OCI-LY3 (cell line): ENCODE measurements at regions not wholly inside any gene's neighbourhood (a gene's known extent, or its start where the extent isn't known, plus 50 kb on each side); places are given as distances from the start of the nearest gene placed in this dataset.

Source experiments
- H2AFZ ChIP-seq: fragments of 200-600, 300-600 bp; shearing (Covaris generic); 2 replicates; pipeline ENCODE4 v1.6.0; 2014; ENCODE audit warnings: antibody characterized with exemption, low read depth, low read length
- H3K27ac ChIP-seq: fragments of 200-600, 300-600 bp; sonication (generic); 2 replicates; pipeline ENCODE4 v1.5.1; 2014; ENCODE audit warnings: mild to moderate bottlenecking, low read length, moderate library complexity, mixed read lengths
- H3K27me3 ChIP-seq: fragments of 200-600, 300-600 bp; sonication (generic); 2 replicates; pipeline ENCODE4 v1.6.1; 2014; ENCODE audit warnings: low read depth, low read length, mixed read lengths
- H3K36me3 ChIP-seq: fragments of 200-600, 300-600 bp; sonication (generic); replicated peaks from 2 replicates; pipeline ENCODE3; 2014; ENCODE audit warnings: low read depth, low read length, mixed read lengths
- H3K4me1 ChIP-seq: fragments of 300-600, 200-600 bp; sonication (generic); 2 replicates; pipeline ENCODE4 v1.6.1; 2014; ENCODE audit warnings: low read length, mixed read lengths
- H3K4me2 ChIP-seq: fragments of 200-600, 300-600 bp; sonication (generic); 2 replicates; pipeline ENCODE4 v1.6.1; 2014; ENCODE audit warnings: low read length, mixed read lengths
- H3K4me3 ChIP-seq: fragments of 300-600, 200-600 bp; sonication (generic); 2 replicates; pipeline ENCODE4 v1.5.1; 2014; ENCODE audit warnings: antibody characterized with exemption, mild to moderate bottlenecking, low read length, moderate library complexity
- H3K79me2 ChIP-seq: fragments of 300-600, 200-600 bp; shearing (Covaris generic); 2 replicates; pipeline ENCODE4 v1.6.1; 2014; ENCODE audit warnings: mild to moderate bottlenecking, low read length, mixed read lengths
- H3K9ac ChIP-seq: fragments of 300-600, 200-600 bp; shearing (Covaris generic); 2 replicates; pipeline ENCODE4 v1.6.0; 2014; ENCODE audit warnings: mild to moderate bottlenecking, low read length, moderate library complexity
- H3K9me3 ChIP-seq: fragments of 200-600, 300-600 bp; shearing (Covaris generic); 2 replicates; pipeline ENCODE4 v1.6.1; 2014; ENCODE audit warnings: low read length, mixed read lengths; ENCODE audit not compliant: insufficient read depth
- H4K20me1 ChIP-seq: fragments of 200-600, 300-600 bp; sonication (generic); 2 replicates; pipeline ENCODE4 v1.6.1; 2016; ENCODE audit warnings: low read length, mixed read lengths; ENCODE audit not compliant: insufficient read depth
- EZH2phosphoT487 ChIP-seq: fragments of 200-600 bp; shearing (Covaris generic); IDR thresholded peaks from 2 replicates; pipeline ENCODE4 v1.6.1; 2018; ENCODE audit warnings: antibody characterized with exemption, mixed run types, low read depth
- TF ChIP-seq, protein P1 (sequence below): fragments of 200-600, 300-600 bp; sonication (generic); IDR thresholded peaks from 2 replicates; pipeline ENCODE4 v1.5.1; 2014; ENCODE audit warnings: antibody characterized with exemption, low read length, low read depth

DNA sequence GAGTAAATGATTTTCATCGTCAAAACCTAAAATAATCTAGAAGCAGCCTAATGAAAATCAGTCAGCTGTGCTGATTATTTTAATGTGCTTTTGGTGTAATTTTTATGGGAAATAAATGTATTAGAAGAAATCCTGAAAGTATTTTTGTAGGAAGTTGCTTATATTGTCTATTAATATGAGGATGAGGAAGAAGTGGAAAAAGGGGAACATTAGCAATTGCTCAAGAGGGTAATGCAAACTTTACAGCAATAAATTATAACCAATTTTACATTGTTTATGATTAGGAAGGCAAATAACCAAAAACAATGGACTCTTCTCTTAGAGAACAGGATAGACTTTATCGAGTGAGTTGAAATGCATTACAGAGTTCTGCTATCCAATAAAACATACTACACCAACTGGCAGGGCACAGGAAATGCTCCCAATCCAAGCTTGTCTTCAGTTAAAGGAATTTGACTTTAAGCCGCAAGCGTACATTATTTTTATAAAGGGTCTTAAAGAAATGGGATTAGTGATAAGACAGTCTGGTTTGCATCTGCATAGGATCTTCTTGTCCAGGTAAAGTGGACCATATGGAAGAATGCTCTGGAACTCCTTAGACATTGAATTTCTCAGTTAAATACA lies 374.8 kb downstream of the PDGFC start:
- no peaks in the 10 kb centered on the region for H4K20me1 ChIP-seq
- TF ChIP-seq EZH2phosphoT487: no peak
- TF ChIP-seq, protein P1, sequence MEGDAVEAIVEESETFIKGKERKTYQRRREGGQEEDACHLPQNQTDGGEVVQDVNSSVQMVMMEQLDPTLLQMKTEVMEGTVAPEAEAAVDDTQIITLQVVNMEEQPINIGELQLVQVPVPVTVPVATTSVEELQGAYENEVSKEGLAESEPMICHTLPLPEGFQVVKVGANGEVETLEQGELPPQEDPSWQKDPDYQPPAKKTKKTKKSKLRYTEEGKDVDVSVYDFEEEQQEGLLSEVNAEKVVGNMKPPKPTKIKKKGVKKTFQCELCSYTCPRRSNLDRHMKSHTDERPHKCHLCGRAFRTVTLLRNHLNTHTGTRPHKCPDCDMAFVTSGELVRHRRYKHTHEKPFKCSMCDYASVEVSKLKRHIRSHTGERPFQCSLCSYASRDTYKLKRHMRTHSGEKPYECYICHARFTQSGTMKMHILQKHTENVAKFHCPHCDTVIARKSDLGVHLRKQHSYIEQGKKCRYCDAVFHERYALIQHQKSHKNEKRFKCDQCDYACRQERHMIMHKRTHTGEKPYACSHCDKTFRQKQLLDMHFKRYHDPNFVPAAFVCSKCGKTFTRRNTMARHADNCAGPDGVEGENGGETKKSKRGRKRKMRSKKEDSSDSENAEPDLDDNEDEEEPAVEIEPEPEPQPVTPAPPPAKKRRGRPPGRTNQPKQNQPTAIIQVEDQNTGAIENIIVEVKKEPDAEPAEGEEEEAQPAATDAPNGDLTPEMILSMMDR: no peak
- H3K36me3 ChIP-seq: no peaks in the 10 kb centered on the region
- no peak overlapping the region for H2AFZ ChIP-seq
- H3K27ac ChIP-seq: no peak overlapping the region
- no peaks in the 10 kb centered on the region for H3K9me3 ChIP-seq
- H3K79me2 ChIP-seq: no peaks in the 10 kb centered on the region
- no peak overlapping the region for H3K4me2 ChIP-seq
- H3K27me3 ChIP-seq: no peaks in the 10 kb centered on the region
- no peaks in the 10 kb centered on the region for H3K4me1 ChIP-seq
- H3K4me3 ChIP-seq: no peak overlapping the region
- no peak overlapping the region for H3K9ac ChIP-seq

DNA sequence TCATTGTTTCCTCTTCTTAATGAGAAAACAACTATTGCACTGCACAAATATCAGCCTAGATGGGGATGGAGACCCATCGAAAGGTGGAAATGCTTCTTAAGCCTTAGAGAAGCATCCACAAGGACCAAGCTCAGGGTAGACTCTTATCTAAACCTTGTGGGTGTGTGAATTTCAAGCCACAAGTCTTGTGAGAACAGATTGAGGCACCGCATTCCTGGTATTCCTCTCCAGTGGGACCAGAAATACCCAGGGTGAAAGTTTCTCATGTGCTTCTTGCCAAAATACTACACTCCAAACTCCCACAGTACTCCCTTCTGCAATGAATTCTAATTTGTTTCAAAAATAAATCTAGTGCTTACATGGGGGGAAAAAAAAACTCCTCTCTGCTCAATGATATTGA lies 375.6 kb downstream of the PDGFC start:
- Histone ChIP-seq H3K27me3 (no peaks in the 10 kb centered on the region), H3K9me3 (no peaks in the 10 kb centered on the region), H3K4me3 (no peak overlapping the region), H3K79me2 (no peaks in the 10 kb centered on the region), H4K20me1 (no peaks in the 10 kb centered on the region), H3K27ac (no peak overlapping the region), H3K36me3 (no peaks in the 10 kb centered on the region), H3K4me1 (no peaks in the 10 kb centered on the region), H2AFZ (no peak overlapping the region), H3K9ac (no peak overlapping the region), H3K4me2 (no peak overlapping the region)
- no peak for TF ChIP-seq EZH2phosphoT487
- TF ChIP-seq, protein P1: no peak

DNA sequence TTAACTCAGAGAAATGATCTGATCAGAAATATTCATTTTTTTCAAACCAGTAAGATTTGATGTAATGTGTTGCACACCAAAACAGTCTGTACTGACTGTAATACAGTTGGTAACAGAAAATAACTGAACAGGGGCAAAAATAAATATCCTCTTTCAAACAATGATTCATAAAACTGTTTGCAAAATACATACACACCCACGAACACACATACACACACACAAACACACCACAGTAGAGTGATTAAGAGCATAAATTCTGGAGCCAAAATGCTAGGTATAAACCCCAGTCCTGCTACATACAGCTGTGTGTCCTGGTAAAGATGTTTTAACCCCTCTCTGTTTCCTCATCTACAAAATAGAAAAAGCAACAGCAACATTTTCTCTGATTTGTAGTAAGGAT lies 376.6 kb downstream of the PDGFC start:
- Histone ChIP-seq H3K9ac (no peak overlapping the region), H4K20me1 (no peaks in the 10 kb centered on the region), H3K27me3 (no peaks in the 10 kb centered on the region), H3K4me2 (no peak overlapping the region), H3K4me1 (no peaks in the 10 kb centered on the region), H3K4me3 (no peak overlapping the region), H3K36me3 (no peaks in the 10 kb centered on the region), H2AFZ (no peak overlapping the region), H3K9me3 (no peaks in the 10 kb centered on the region), H3K79me2 (no peaks in the 10 kb centered on the region), H3K27ac (no peak overlapping the region)
- TF ChIP-seq EZH2phosphoT487: no peak
- TF ChIP-seq, protein P1: no peak

DNA sequence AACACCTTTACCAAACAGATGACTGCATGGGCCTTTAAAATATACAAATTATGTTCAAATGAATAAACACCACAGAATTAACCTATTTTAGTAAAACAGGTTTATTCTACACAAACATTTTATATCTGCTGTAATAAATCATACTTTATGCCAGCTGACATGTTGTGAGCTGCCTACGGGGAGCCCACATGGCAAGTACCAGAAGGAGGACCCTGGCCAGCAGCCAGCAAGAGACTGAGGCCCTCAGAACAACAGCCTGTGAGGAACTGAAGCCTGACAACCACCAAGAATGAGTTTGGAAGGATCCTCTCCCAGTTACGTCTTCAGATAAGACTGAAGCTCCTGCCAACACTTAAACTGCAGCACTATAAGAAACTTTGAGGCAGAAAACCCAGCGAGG lies 377.0 kb downstream of the PDGFC start:
- no peak overlapping the region for H3K9ac ChIP-seq
- H3K4me3 ChIP-seq: no peak overlapping the region
- no peaks in the 10 kb centered on the region for H3K79me2 ChIP-seq
- H4K20me1 ChIP-seq: no peaks in the 10 kb centered on the region
- H3K9me3 ChIP-seq: no peaks in the 10 kb centered on the region
- no peak overlapping the region for H3K4me2 ChIP-seq
- H3K27me3 ChIP-seq: no peaks in the 10 kb centered on the region
- H3K27ac ChIP-seq: no peak overlapping the region
- TF ChIP-seq, protein P1: no peak
- no peak for TF ChIP-seq EZH2phosphoT487
- no peaks in the 10 kb centered on the region for H3K4me1 ChIP-seq
- H3K36me3 ChIP-seq: no peaks in the 10 kb centered on the region
- H2AFZ ChIP-seq: no peak overlapping the region
